ENCODE measurements at regions not wholly inside any gene's neighbourhood (a gene's known extent, or its start where the extent isn't known, plus 50 kb on each side); places are given as distances from the start of the nearest gene placed in this dataset.

DNA sequence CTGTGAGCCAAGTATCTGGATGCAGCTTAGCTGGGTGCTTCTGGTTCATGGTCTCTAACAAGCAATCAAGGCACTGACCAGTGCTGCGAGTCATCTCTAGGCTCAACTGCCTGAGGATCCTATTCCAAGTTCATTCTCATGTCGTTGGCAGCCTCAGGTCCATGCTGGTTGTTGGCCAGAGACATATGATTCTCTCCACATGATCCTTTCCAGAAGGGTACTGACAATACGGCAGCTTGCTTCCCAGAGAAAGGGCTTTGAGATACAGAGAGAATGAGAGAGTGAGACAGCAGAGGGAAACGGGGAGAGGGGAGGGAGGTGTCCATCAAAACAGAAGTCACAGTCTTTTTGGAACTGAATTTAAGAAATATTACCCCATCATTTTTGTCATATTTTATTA, 405.6 kb downstream of the XPNPEP1 start:
- TF ChIP-seq, protein P1, sequence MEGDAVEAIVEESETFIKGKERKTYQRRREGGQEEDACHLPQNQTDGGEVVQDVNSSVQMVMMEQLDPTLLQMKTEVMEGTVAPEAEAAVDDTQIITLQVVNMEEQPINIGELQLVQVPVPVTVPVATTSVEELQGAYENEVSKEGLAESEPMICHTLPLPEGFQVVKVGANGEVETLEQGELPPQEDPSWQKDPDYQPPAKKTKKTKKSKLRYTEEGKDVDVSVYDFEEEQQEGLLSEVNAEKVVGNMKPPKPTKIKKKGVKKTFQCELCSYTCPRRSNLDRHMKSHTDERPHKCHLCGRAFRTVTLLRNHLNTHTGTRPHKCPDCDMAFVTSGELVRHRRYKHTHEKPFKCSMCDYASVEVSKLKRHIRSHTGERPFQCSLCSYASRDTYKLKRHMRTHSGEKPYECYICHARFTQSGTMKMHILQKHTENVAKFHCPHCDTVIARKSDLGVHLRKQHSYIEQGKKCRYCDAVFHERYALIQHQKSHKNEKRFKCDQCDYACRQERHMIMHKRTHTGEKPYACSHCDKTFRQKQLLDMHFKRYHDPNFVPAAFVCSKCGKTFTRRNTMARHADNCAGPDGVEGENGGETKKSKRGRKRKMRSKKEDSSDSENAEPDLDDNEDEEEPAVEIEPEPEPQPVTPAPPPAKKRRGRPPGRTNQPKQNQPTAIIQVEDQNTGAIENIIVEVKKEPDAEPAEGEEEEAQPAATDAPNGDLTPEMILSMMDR (IDR thresholded peaks at IDR 0.05), result no peak
- TF ChIP-seq POLR2A (IDR thresholded peaks at IDR 0.05), result no peak

Data from testis (tissue), 2 donors.